Stimulated activated CD8-positive, alpha-beta memory T cell treated with anti-CD3 and anti-CD28 coated beads, Interleukin-15, amount 100 ng/mL, for 4 hours (primary cell): ENCODE measurements at regions not wholly inside any gene's neighbourhood (a gene's known extent, or its start where the extent isn't known, plus 50 kb on each side); places are given as distances from the start of the nearest gene placed in this dataset.
"Not testable (repeated sequence)": the region's sequence is repeated elsewhere in the genome, so short reads cannot be mapped to it uniquely, and the experiment has no call there.

ENCODE experiments used
- DNase-seq, 2 donors: peaks; one replicate each; pipeline ENCODE4 v3.0.0-alpha.2; 2020; ENCODE audit warnings: low read depth in 2 of 2

DNA sequence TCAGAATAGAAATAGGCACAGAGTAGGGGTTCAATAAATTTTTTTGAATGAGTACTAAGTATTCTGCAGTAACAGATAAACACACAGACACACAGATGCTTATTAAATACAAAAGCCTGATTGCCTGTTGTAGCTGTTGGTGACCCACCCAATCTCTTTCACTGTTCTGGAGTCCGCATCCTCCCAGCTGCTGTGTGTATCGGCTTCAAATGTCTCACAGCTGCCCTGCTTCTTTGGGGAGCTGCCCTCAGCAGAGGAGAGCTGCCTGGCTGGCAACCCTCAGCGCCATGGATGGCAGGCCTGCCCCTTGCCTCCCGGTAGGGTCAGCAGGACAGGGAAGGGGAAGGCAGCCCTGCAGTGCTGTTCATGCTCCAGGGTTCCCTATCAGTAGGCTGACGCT, 50.5 kb upstream of the PRNP start:
- no peak for DNase-seq

DNA sequence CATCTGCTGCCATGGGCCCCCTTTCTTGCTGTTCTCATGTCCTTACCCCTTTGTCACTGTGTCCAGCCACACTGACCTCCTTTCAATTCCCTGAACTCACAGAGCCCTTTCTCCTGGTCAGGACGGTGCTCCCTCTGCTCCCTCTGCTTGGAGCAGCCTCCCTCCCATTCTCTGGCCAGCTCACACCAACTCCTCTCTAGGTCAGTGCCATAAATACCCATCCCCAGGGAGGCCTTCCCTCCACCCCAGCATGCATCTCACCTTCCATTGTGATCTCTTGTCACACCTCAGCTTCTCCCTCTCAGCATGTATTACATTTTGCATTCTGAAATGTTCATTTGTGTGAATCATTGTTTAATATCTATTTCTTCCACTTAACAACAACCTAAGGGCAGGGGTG, 50.9 kb upstream of the PRNP start:
- no peak for DNase-seq

DNA sequence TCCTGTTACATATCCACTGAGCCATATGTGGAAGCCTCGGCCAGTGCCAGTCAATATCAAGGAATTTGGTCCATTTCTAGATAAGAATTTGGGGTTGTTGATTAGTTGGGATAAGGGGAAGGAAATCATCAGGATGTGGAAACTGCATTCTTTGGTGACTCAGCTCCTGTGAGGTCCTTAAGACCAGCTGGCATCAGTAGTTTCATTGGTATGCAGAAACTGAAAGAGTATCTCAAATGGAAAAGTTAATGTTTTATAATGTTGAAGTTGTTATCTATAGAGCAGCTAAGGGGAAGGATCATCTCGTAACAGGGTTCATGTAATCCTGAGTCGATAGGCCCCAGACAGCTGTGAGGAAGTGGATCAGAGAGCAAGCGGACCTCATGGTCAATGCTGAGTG, 52.5 kb upstream of the PRNP start:
- no peak for DNase-seq

DNA sequence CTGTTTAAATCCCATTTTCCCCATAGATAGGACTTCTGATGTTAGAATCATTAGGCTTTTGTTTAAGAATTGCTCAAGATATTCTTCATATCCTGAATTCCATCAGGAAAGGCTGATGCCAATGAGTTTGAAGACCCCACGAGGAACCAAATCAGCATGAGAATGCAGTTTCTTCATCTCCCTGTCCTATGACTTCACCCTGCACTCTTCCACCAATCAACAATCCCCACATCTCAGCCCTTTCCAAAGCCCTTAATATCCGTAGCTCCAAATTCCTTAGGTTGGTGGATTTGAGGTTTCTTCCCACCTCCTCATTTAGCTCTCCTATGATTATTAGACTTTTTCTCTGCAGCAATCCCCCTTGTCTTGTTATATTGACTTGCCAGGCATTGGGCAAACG, 52.9 kb upstream of the PRNP start:
- no peak for DNase-seq

DNA sequence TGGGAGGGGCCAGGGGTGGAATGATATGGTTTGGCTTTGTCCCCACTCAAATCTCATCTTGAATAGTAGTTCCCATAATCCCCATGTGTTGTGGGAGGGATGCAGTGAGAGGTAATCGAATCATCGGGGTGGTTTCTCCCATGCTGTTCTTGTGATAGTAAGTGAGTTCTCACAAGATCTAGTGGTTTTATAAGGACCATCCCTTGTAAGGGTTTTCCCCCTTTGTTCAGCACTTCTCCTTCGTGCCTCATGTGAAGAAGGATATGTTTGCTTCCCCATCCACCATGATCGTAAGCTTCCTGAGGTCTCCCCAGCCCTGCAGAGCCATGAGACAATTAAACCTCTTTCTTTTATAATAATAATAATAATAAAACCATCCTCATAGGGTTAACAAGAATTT, 53.4 kb upstream of the PRNP start:
- no peak for DNase-seq

DNA sequence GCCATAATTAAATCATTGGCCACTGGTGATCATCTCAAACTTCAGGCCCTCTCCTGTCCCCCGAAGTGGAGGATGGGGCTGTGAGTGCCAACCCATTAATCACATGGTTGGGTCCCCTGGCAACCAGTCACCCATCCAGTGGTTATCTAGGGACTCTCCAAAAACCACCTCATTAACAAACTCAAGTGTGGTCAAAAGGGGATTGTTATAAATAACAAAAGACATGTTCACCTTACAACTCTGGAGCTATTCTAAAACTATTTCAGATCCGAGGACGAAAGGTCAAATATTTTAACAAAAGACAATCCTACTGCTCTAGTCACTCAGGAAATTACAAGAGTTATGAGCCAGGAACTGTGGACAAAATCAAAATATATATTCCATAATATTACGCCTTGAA, 60.0 kb upstream of the PRNP start:
- no peak for DNase-seq

DNA sequence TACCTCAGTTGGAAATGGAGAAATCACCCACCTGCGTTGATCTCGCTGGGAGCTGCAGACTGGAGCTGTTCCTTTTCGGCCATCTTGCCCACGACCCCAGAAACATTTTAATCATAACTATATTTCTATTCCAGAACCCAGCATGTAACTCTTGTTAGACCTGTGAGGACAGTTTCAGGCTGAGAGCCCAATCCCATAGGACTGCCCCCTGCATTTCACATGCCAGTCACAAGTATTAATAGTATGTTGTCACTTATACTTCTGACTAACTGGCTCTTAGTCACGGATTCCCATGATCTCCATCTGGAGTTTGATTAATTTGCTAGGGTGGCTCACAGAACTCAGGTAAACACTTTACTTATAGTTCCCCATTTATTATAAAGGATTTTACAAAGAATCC, 60.6 kb upstream of the PRNP start:
- DNase-seq, result no peak

DNA sequence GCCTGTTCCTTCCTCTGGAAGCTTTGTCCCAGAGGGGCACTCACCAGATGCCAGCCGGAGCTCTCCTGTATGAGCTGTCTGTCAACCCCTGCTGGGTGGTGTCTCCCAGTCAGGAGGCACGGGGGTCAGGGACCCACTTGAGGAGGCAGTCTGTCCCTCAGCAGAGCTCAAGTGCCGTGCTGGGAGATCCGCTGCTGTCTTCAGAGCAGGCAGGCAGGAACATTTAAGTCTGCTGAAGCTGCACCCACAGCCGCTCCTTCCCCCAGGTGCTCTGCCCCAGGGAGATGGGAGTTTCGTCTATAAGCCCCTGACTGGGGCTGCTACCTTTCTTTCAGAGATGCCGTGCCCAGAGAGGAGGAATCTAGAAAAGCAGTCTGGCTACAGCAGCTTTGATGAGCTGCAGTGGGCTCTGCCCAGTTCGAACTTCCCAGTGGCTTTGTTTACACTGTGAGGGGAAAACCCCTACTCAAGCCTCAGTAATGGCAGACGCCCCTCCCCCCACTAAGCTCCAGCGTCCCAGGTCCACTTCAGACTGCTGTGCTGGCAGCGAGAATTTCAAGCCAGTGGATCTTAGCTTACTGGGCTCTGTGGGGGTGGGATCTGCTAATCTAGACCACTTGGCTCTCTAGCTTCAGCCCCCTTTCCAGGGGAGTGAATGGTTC, 61.5 kb upstream of the PRNP start:
- not testable (repeated sequence) for DNase-seq

DNA sequence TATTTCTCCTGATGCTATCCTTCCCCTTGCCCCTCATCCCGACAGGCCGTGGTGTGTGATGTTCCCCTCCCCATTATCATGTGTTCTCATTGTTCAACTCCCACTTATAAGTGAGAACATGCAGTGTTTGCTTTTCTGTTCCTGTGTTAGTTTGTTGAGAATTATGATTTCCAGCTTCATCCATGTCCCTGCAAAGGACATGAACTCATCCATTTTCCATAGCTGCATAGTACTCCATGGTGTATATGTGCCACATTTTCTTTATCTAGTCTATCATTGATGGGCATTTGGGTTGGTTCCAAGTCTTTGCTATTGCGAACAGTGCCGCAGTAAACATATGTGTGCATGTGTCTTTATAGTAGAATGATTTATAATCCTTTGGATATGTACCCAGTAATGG, 67.1 kb upstream of the PRNP start:
- not testable (repeated sequence) for DNase-seq

DNA sequence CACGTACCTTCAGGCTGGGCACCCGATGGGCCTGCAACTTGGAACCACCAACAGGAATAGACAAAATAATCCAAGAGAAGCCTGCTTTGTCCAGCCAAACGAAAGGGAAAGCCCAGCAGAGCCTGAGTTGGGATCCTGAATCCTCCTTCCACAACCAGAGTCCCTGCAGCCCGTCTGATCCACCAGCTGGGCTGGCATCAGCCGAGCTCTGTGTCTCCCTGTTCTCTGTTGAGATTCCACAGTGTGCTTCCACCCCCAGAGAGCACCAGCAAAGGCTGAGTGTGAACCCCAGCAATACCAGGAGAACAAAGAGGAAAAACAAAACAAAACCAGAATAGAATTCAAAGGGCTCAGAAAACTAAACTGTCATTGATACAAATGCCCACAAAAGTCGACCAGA, 68.8 kb upstream of the PRNP start:
- no peak for DNase-seq

DNA sequence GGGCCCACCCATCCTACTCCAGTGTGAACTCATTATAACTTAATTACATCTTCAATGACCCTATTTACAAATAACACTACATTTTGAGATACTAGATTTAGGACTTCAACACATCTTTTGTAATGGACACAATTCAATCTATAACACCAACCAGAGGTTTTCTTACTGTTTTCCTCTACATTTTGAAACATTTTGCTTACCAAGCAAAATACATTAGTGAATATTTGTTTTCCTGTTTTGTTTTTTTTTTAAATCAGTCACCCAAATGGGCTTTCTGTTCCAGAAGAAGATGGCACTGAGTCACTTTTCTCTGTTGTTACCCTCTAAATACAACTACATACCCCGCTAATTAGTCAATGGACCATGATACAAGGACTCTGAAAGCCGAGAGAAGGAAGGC, 69.2 kb upstream of the PRNP start:
- DNase-seq, result no peak

DNA sequence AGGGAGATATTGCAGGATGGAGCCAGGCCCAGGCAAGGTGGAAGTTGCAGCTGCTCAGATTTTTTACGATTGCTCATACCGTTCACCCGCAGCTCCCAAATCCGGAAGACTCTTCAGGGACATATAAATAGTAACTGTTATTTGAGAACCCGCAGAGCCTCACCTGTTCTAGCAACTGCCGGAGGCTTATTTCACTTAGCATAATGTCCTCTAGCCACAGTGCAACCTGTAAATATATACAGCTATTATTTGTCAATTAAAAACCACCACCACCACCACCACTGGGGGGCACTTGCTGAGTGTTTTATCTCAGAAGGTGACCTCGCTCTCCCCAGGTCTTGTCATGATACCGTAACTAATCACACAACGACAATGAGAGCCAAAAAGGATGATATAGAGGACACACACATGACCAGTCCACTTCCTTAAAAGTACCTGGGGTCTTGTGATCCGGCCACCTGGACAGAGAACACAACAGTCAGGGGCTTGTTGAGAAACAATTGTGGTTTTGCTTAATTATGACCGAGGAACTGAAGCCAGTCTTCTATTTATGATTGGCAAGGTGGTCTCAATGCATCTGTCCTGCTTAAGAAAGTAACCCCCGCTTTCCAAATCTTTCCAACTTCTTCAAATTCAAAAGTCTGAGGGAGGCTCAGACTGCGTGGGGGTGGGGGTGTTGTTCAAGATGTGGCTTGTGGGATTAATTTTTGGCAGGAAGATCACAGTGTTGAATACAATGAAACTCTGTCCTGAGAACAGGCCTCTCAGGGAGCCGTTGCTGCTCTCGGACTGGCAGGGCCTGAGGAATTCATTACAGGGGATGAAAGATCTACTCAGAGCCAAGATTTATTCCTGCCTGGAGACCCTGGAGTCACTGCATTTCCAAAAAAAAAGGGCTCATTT, 72.3 kb upstream of the PRNP start:
- DNase-seq, result peak in 1 of 2 donors; percentile 63

DNA sequence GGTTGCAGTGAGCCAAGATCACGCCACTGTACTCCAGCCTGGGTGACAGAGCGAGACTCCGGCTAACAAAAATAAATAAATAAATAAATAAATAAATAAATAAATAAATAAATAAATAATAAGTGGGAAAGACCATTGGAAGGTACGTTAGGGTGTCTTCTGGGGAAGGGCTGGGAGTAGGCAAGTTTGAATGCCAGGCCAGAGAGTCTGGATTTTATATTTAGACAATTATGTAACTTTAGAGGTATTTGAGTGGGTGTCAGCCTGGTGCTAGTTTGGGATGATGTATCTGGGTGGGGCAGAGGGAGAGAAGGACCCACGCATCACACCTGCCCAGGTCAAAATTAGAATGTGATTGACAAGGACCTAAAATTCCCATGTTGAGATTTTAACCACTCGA, 73.1 kb upstream of the PRNP start:
- DNase-seq, result no peak

DNA sequence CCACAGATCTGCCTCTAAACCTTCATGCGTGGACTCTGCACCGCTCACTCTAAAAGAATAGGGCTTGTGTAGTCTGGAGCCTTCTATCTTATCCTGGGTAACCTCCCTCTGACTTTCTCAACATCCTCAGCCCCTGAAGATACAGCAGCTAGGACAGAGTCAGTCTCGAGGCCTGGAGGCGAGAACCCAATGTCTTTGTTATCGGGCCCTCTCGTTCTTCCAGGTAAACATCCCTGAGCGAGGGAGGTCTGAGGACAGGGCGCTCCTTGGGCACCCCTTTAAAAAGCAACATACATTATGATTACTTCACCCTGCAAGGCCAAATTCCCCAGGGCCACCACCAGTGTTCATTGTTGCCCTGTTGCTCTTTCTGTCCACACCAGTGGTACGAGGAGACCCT, 75.4 kb upstream of the PRNP start:
- DNase-seq, result no peak

DNA sequence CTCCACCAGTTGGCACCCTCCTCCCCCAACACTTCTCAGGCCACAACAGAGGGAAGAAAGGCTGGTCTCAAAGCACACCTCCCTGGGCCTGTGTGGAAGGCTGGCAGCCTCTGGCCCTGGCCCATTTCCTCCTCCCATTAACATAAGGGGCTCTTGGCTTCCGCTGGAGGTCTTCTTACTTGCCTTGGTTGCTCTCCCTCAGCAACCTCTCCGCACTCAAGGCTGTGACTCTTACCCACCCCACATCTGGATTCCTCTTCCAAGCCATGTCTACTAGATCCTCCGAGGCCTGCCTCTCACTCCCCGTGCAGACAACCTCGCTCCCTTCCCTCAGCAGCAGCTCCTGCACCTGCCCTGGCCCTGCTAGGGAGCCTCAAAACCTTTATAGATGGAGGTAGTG, 76.7 kb upstream of the PRNP start:
- no peak for DNase-seq

DNA sequence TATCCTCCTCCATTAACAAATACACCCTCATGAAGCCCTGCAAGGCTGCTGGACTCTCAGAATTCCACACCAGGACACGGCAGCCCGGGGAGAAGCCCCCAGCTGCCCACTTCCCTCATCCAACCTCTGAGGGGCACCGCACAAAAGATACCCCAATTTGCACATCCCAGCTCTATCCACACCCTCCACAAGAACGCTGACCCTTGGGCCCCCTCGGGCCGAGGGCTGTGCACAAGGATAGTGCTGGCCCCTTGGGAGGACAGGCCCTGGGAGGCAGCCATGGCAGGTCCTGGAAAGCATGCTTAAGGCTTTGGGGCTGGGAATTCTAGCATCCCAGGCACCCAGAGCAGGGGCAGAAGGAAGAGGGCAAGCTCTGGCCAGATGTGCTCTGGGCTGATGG, 77.4 kb upstream of the PRNP start:
- DNase-seq, result no peak

DNA sequence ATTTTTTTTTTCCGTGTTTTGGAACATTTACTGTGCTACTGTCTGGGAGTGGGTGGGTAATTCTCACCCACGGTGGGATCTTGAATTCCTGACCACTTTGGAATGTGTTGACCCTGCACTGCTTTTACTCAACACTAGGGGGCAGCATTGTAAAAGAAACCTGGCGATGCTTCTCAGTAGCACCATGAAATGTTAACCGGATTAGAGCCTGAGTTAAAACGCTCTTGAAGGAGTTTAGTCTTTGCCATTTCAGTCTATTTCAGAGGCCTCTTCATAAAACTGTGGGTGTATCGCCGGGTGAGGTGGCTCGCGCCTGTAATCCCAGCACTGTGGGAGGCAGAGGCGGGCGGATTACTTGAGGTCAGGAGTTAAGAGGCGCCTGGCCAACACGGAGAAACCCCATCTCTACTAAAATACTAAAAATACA, 79.0 kb upstream of the PRNP start:
- DNase-seq, result peak in 1 of 2 donors; percentile 36

DNA sequence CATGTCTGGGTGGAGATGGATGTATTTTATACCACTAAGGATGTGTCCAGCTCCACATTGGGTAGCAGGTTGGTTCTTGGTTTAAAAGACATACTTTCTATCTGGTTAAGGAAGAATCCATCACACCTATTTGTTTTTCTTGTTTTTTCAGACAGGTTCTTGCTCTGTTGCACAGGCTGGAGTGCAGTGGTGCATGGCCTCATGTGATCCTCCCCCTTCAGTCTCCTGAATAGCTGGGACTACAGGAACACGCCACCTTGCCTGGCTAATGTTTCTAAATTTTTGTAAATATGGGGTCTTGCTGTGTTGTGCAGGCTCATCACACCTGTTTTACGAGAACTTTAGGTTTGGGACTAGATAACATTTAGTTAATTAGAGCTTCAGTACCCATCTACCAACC, 80.2 kb upstream of the PRNP start:
- DNase-seq, result no peak

DNA sequence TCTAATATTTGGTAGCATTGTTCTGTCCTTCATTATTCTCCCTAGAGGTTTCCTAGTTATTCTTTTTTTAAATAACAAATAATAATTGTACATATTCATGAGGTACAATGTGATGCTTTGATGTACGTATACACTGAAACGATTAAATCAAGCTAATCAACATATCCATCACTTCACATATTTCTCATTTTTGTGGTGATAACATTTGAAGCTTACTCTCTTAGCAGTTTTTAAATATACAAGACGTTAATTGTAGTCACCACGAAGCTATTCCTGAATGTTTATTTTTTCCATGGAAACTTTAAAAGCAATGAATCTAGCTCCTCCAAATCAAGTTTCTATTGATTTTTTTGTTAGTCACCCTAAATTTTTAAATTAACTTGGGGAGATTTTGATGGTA, 81.1 kb upstream of the PRNP start:
- no peak for DNase-seq

DNA sequence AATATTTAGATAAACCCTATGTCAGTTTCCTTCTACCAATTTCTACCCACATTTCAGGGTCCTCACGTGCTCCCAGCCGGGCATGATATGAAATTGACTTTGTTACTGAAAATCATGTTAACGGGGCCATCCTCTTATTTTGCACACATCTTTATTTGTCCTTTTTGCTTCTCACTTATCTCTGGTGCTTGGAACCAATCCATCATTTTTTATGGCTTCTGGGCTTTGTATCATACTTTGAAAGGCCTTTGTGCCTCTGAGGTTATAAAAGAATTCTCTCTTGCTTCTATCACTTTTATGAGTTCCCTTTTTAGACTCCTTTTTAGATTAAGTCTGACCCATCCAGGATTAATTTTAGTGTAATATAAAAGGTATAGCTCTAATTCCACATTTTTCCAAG, 81.7 kb upstream of the PRNP start:
- DNase-seq, result no peak

DNA sequence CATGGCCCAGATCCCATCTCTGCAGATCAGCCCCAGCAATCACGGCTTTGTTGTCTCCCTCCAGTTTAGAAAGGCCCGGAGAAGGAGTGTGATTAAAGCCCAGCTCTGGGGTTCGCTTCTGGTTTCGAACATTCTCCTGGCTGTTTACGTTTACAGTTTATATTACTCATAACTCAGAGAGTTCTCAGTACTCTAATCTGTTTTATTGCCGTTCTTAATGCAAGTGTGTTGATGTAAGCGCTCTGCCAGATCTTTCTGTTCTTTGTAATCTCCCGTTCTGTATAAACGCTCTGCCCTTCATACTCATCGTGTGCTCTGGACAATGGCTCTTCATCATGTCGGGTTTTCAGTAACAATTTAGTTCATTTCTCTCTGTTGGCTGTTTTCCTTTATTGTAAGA, 82.5 kb upstream of the PRNP start:
- no peak for DNase-seq

DNA sequence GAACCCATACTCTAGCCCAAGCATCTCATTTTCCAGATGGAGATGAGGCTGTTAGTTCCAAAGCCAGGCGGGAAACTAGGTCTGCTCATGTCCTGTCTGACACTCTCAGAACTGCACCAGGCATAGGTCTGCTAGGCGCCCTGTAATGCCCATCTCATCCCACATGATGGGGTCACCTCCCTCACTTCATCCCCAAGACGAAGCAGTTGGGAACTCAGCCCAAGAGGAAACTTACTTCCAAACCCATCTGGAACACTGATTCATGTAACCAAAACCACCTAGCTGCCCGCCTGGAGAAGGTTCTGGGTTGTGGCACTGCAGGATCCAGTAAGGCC, 84.0 kb upstream of the PRNP start:
- no peak for DNase-seq

DNA sequence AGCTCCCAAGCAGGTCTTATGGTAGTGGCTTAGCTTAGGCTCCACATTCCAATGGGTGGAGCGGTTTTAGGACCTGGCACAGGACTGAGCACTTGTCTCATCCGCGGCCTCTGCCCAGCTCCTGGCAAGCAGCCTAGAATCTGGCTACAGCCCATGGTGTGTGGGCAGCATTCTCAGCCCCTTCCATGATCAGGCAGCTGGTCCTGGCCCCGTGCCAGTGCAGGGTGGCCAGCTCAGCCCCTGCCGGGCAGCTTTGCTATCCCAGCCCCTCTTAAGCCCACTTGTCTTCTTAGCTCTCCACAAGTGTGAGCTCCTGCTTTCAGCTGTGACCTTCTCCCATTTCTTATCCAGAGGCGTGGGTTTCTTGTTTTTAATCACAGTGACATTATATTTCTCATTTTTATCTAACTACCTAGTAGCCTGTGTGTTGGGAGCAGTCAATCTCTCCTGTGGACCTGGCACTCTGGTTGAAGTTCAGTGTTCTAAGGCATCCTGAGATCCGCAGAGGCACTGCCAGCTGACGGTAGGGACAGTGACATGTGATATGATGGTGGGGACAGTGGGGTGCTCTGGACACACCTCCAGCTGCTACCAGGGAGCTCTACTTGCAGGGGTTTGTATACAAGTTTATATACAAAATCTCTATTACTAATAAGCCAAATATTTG, 84.5 kb upstream of the PRNP start:
- DNase-seq, result no peak
